Tibial nerve (tissue), 4 donors: ENCODE measurements at regions not wholly inside any gene's neighbourhood (a gene's known extent, or its start where the extent isn't known, plus 50 kb on each side); places are given as distances from the start of the nearest gene placed in this dataset.

Experiments
- CTCF ChIP-seq, 5 experiments: fragments of 200-600 bp in 3 of 5; fragments of 450-650 bp in 2 of 5; sonication (generic) in 3 of 5; IDR thresholded peaks; one replicate each; pipeline ENCODE4 v1.5.1; 2016 to 2019; ENCODE audit warnings: antibody characterized with exemption in 5 of 5, mild to moderate bottlenecking in 3 of 5, moderate library complexity in 2 of 5
- EP300 ChIP-seq, 2 donors: sonication (generic); formaldehyde crosslinking; IDR thresholded peaks; one replicate each; pipeline ENCODE4 v1.6.1; 2017; ENCODE audit warnings: antibody characterized with exemption in 2 of 2, mild to moderate bottlenecking in 1 of 2

GRCh38 chr6:12614456-12614855 is 102.1 kb upstream of the PHACTR1 start:
- no peak for TF ChIP-seq CTCF (IDR thresholded peaks at IDR 0.05)
- TF ChIP-seq EP300 (IDR thresholded peaks at IDR 0.05), result no peak
